HFF-Myc (cell line): ENCODE measurements at regions not wholly inside any gene's neighbourhood (a gene's known extent, or its start where the extent isn't known, plus 50 kb on each side); places are given as distances from the start of the nearest gene placed in this dataset.

ENCODE experiments used
- DNase-seq: peaks from one replicate; pipeline ENCODE4 v3.0.0-alpha.2; 2011; ENCODE audit warnings: low read depth; ENCODE audit errors: extremely low read depth
- H3K4me3 ChIP-seq: replicated peaks from 2 replicates; pipeline ENCODE4 v1.5.1; 2011; ENCODE audit warnings: low read depth, mild to moderate bottlenecking, control low read depth, low read length
- CTCF ChIP-seq: IDR thresholded peaks from 2 replicates; pipeline ENCODE4 v1.5.1; 2012; ENCODE audit warnings: mild to moderate bottlenecking, low read depth, low read length, control low read depth; ENCODE audit errors: missing control alignments

DNA sequence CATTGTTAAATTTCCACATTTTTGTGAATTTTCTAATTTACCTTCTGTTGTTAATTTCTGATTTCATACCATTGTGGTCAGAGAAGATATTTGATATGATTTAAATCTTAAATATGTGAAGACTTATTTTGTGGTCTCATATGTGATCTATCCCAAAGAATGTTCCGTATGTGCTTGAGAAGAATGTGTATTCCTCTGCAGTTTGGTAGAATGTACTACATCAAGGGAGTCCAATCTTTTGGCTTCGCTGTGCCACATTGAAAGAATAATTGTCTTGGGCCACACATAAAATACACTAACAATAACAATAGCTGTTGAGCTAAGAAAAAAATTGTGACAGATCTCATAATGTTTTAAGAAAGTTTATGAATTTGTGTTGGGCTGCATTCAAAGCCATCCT, 140.7 kb upstream of the PRNP start:
- no peak overlapping the region for H3K4me3 ChIP-seq
- no peak for TF ChIP-seq CTCF
- DNase-seq: no peak

- H3K4me3 ChIP-seq: no peak overlapping the region
- TF ChIP-seq CTCF: no peak
- DNase-seq: no peak
Measured at GRCh38 chr20:4544765-4545164, 141.5 kb upstream of the PRNP start.

GRCh38 chr20:4542270-4542669, 144.0 kb upstream of the PRNP start:
- no peak overlapping the region for H3K4me3 ChIP-seq
- TF ChIP-seq CTCF: no peak
- no peak for DNase-seq

DNA sequence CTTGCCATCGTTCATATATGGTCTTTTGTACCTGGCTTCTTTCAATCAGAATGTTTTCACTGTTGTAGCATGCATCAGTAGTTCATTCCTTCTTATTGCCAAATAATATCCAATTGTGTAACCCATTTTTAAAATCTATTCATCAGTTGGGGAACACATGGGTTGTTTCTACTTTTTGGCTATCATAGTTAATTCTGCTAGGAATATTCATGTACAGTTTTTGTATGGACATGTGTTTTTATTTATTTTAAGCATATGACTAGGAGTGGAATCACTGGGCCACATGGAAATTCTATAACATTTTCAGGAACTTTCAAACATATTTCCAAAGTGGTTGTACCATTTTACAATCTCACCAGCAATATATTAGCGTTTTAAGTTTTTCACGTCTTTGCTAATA, 151.9 kb upstream of the PRNP start:
- TF ChIP-seq CTCF: no peak
- H3K4me3 ChIP-seq: no peak overlapping the region

GRCh38 chr20:4533368-4534133, 152.7 kb upstream of the PRNP start:
- H3K4me3 ChIP-seq: no peak overlapping the region
- no peak for DNase-seq
- TF ChIP-seq CTCF: no peak

More for the DNA sequence above, 151.9 kb upstream of the PRNP start:
- DNase-seq: no peak

DNA sequence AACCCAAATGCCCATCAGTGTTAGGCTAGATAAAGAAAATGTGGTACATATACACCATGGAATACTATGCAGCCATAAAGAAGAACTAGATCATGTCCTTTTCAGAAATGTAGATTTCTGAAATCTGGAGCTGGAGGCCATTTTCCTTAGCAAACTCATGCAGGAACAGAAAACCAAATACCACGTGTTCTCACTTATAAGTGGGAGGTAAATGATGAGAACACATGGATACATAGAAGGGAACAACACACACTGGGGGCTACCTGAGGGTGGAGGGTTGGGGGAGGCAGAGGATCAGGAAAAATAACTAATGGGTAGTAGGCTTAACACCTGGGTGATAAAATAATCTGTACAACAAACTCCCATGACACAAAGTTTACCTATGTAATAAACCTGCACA, 153.5 kb upstream of the PRNP start:
- no peak for TF ChIP-seq CTCF
- no peak overlapping the region for H3K4me3 ChIP-seq
- no peak for DNase-seq

GRCh38 chr20:4524792-4525191, 161.5 kb upstream of the PRNP start:
- H3K4me3 ChIP-seq: no peak overlapping the region
- TF ChIP-seq CTCF: no peak
- DNase-seq: no peak
